Spleen (tissue), 11 donors: ENCODE measurements at regions not wholly inside any gene's neighbourhood (a gene's known extent, or its start where the extent isn't known, plus 50 kb on each side); places are given as distances from the start of the nearest gene placed in this dataset.

Source experiments
- DNase-seq: peaks from one replicate; pipeline ENCODE4 v3.0.0-alpha.2; 2020
- H3K27ac ChIP-seq, 8 donors: fragments of 200-600 bp; sonication (generic) in 7 of 8; 1 replicate in 4 of 8; 2 replicates in 4 of 8; pipeline versions ENCODE4 v1.5.0 to v1.8.0; 2016 to 2021; ENCODE audit warnings: inconsistent platforms in 4 of 8, mild to moderate bottlenecking in 4 of 8, moderate library complexity in 1 of 8
- H3K27me3 ChIP-seq, 7 donors: fragments of 200-600 bp; sonication (generic) in 6 of 7; replicated peaks in 1 of 7; 1 replicate in 4 of 7; 2 replicates in 3 of 7; pipeline versions ENCODE4 v1.5.0 to v1.8.0; 2016 to 2021; ENCODE audit warnings: inconsistent platforms in 3 of 7, mild to moderate bottlenecking in 1 of 7
- H3K36me3 ChIP-seq, 6 donors: fragments of 200-600 bp; sonication (generic) in 5 of 6; 1 replicate in 4 of 6; 2 replicates in 2 of 6; pipeline versions ENCODE4 v1.5.0 to v1.8.0; 2016 to 2021; ENCODE audit warnings: inconsistent platforms in 2 of 6
- H3K4me1 ChIP-seq, 6 donors: fragments of 200-600 bp; sonication (generic) in 5 of 6; 1 replicate in 3 of 6; 2 replicates in 3 of 6; pipeline versions ENCODE4 v1.5.0 to v1.8.0; 2016 to 2021; ENCODE audit warnings: inconsistent platforms in 3 of 6
- H3K4me3 ChIP-seq, 8 donors: fragments of 200-600 bp; sonication (generic) in 7 of 8; 1 replicate in 4 of 8; 2 replicates in 4 of 8; pipeline versions ENCODE4 v1.5.0 to v1.8.0; 2016 to 2021; ENCODE audit warnings: inconsistent platforms in 4 of 8, mild to moderate bottlenecking in 4 of 8, moderate library complexity in 2 of 8
- H3K9me3 ChIP-seq, 8 donors: fragments of 200-600 bp; sonication (generic) in 7 of 8; 1 replicate in 4 of 8; 2 replicates in 4 of 8; pipeline versions ENCODE4 v1.5.0 to v1.8.0; 2016 to 2021; ENCODE audit warnings: inconsistent platforms in 4 of 8
- CTCF ChIP-seq, 11 experiments: fragments of 200-600 bp in 7 of 11; fragments of 450-650 bp in 4 of 11; sonication (generic) in 4 of 11; IDR thresholded peaks in 8 of 11; conservative IDR thresholded peaks in 3 of 11; 1 replicate in 7 of 11; 2 replicates in 4 of 11; pipeline versions ENCODE4 v1.4.0 to v1.8.0; 2016 to 2021; ENCODE audit warnings: antibody characterized with exemption in 11 of 11, inconsistent platforms in 4 of 11, mild to moderate bottlenecking in 1 of 11
- POLR2A ChIP-seq, 3 donors: fragments of 450-650 bp; IDR thresholded peaks; one replicate each; pipeline ENCODE4 v1.5.1; 2017; ENCODE audit warnings: antibody characterized with exemption in 3 of 3, mild to moderate bottlenecking in 1 of 3
- POLR2AphosphoS5 ChIP-seq, 3 donors: sonication (generic); formaldehyde crosslinking; IDR thresholded peaks; one replicate each; pipeline ENCODE4 v1.5.1; 2017; ENCODE audit warnings: antibody characterized with exemption in 3 of 3
- WGBS, 5 donors: extraction: QIAGEN DNeasy Blood & Tissue Kit in 3 of 5; methylation state at CpG; one replicate each; pipeline versions ENCODE4 v1.1.5 to v1.1.7; 2013 to 2018; 5-methylcytosine and 5-hydroxymethylcytosine counted together
- intact Hi-C: fragments of 100-400 bp; cut with DNase I; formaldehyde crosslinking; loops from one replicate; pipeline ENCODE4 v1.15.0; 2023; ENCODE audit warnings: low total_unique reads
- donor health status: healthy with polysubstance abuse.
- donor health status: DM: no; HTN: no; CAD: no; lungs with moderate emphysema.
- donor health status: DM: no; HTN: no; CAD: no.
- donor health status: Bipolar disorder and iron deficiency.
- donor health status: healthy.
- donor health status: DM: no; HTN: no; CAD: no.
- donor health status: DM: yes; HTN: yes; CAD: no.

- no peaks in the 10 kb centered on the region for H3K4me1 ChIP-seq
- TF ChIP-seq CTCF (IDR thresholded peaks at IDR 0.05 in 8 of 11, conservative IDR thresholded peaks at IDR 0.05 in 3 of 11) (no peak), POLR2A (IDR thresholded peaks at IDR 0.05) (no peak), POLR2AphosphoS5 (IDR thresholded peaks at IDR 0.05) (no peak)
- H3K27ac ChIP-seq, result no peak overlapping the region
- no peak for DNase-seq
- H3K9me3 ChIP-seq, result peaks cover 0 to 13% (median 0%) of the 10 kb centered on the region in 8 donors
- H3K27me3 ChIP-seq, result no peaks in the 10 kb centered on the region
- no peak overlapping the region for H3K4me3 ChIP-seq
- no peaks in the 10 kb centered on the region for H3K36me3 ChIP-seq
- 31 to 69% (median 43%) methylated on average over 2 of the region's 2 CpGs for WGBS, 5 donors
- intact Hi-C loops, result no loop called here
These were observed 135.6 kb downstream of the ACTL7B start for GRCh38 chr9:108720191-108720642.

- no peak overlapping the region for H3K4me3 ChIP-seq
- peaks cover 0 to 7% (median 0%) of the 10 kb centered on the region in 7 donors for H3K27me3 ChIP-seq
- no peaks in the 10 kb centered on the region for H3K36me3 ChIP-seq
- H3K9me3 ChIP-seq, result peaks cover 0 to 5% (median 0%) of the 10 kb centered on the region in 8 donors
- WGBS, 5 donors, result 58 to 84% (median 76%) methylated on average over 3 of the region's 3 CpGs
- TF ChIP-seq POLR2A (IDR thresholded peaks at IDR 0.05) (no peak), CTCF (IDR thresholded peaks at IDR 0.05 in 8 of 11, conservative IDR thresholded peaks at IDR 0.05 in 3 of 11) (no peak), POLR2AphosphoS5 (IDR thresholded peaks at IDR 0.05) (no peak)
- H3K27ac ChIP-seq, result no peak overlapping the region
- H3K4me1 ChIP-seq, result no peaks in the 10 kb centered on the region
- intact Hi-C loops, result no loop called here
- no peak for DNase-seq
These were observed 145.4 kb downstream of the ACTL7B start for GRCh38 chr9:108710424-108710823.

- no peaks in the 10 kb centered on the region for H3K36me3 ChIP-seq
- H3K27ac ChIP-seq, result no peak overlapping the region
- 78 to 96% (median 91%) methylated on average over 1 of the region's 1 CpG for WGBS, 5 donors
- no peak overlapping the region for H3K4me3 ChIP-seq
- H3K27me3 ChIP-seq, result peaks cover 0 to 7% (median 0%) of the 10 kb centered on the region in 7 donors
- intact Hi-C loops, result no loop called here
- TF ChIP-seq POLR2AphosphoS5 (IDR thresholded peaks at IDR 0.05) (no peak), POLR2A (IDR thresholded peaks at IDR 0.05) (no peak), CTCF (IDR thresholded peaks at IDR 0.05 in 8 of 11, conservative IDR thresholded peaks at IDR 0.05 in 3 of 11) (no peak)
- no peak for DNase-seq
- H3K4me1 ChIP-seq, result no peaks in the 10 kb centered on the region
- peaks cover 0 to 4% (median 0%) of the 10 kb centered on the region in 8 donors for H3K9me3 ChIP-seq
These were observed 145.8 kb downstream of the ACTL7B start for GRCh38 chr9:108709997-108710396.

- Histone ChIP-seq H3K4me1 (no peaks in the 10 kb centered on the region), H3K27me3 (peaks cover 0 to 7% (median 0%) of the 10 kb centered on the region in 7 donors), H3K27ac (no peak overlapping the region), H3K36me3 (no peaks in the 10 kb centered on the region), H3K4me3 (no peak overlapping the region), H3K9me3 (no peaks in the 10 kb centered on the region)
- DNase-seq, result no peak
- intact Hi-C loops, result no loop called here
- no peak for TF ChIP-seq POLR2AphosphoS5 (IDR thresholded peaks at IDR 0.05)
- no peak for TF ChIP-seq POLR2A (IDR thresholded peaks at IDR 0.05)
- no peak for TF ChIP-seq CTCF (IDR thresholded peaks at IDR 0.05 in 8 of 11, conservative IDR thresholded peaks at IDR 0.05 in 3 of 11)
These were observed 146.7 kb downstream of the ACTL7B start for GRCh38 chr9:108709126-108709525.
